ENCODE measurements at regions not wholly inside any gene's neighbourhood (a gene's known extent, or its start where the extent isn't known, plus 50 kb on each side); places are given as distances from the start of the nearest gene placed in this dataset.

DNA sequence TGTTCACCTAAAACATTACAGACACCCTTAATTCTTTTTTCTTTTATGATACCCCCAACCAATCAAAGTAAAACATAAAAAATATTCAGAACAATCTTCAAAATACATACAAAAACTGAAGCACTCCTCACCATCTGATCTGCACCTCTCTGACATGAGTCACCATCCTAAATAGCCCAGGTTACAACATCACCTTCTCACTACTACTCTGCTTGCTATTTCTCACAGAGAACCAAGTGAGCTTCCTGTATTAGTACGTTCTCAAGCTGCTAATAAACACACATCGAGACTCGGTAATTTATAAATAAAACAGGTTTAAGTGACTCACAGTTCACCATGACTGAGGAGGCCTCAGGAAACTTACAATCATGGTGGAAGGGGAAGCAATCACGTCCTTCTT, 183.5 kb downstream of the CBLN2 start (continued):
- TF ChIP-seq, protein P1, sequence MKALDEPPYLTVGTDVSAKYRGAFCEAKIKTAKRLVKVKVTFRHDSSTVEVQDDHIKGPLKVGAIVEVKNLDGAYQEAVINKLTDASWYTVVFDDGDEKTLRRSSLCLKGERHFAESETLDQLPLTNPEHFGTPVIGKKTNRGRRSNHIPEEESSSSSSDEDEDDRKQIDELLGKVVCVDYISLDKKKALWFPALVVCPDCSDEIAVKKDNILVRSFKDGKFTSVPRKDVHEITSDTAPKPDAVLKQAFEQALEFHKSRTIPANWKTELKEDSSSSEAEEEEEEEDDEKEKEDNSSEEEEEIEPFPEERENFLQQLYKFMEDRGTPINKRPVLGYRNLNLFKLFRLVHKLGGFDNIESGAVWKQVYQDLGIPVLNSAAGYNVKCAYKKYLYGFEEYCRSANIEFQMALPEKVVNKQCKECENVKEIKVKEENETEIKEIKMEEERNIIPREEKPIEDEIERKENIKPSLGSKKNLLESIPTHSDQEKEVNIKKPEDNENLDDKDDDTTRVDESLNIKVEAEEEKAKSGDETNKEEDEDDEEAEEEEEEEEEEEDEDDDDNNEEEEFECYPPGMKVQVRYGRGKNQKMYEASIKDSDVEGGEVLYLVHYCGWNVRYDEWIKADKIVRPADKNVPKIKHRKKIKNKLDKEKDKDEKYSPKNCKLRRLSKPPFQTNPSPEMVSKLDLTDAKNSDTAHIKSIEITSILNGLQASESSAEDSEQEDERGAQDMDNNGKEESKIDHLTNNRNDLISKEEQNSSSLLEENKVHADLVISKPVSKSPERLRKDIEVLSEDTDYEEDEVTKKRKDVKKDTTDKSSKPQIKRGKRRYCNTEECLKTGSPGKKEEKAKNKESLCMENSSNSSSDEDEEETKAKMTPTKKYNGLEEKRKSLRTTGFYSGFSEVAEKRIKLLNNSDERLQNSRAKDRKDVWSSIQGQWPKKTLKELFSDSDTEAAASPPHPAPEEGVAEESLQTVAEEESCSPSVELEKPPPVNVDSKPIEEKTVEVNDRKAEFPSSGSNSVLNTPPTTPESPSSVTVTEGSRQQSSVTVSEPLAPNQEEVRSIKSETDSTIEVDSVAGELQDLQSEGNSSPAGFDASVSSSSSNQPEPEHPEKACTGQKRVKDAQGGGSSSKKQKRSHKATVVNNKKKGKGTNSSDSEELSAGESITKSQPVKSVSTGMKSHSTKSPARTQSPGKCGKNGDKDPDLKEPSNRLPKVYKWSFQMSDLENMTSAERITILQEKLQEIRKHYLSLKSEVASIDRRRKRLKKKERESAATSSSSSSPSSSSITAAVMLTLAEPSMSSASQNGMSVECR (CRISPR knock-in tag; IDR thresholded peaks at IDR 0.05; ENCODE audit: borderline replicate concordance) = no peak
- no peak for TF ChIP-seq NR2C2 (CRISPR knock-in tag; IDR thresholded peaks at IDR 0.05)

DNA sequence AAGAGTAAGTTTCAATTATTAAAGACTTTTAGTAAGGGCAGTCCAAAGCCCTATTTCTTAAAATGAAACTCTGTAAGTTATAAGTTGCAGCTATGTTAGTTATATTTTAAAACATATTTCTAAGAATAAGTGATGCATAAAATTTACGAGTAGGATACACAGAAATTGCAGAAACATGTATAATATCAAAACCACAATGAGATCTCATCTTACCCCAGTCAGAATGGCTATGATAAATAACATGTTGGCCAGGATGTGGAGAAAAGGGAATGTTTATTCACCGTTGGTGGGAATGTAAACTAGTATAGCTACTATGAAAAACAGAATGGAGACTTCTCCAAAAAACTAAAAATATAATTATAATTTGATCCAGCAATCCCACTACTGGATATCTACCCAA, 201.2 kb downstream of the CBLN2 start:
- H3K27me3 Mint-ChIP-seq (ENCODE audit: low read depth) = peaks cover 2% of the 10 kb centered on the region; the same call in 1 of the 2 replicates
- no peak overlapping the region for H3K4me3 Mint-ChIP-seq
- H3K4me1 Mint-ChIP-seq = no peaks in the 10 kb centered on the region
- peaks cover 28% of the 10 kb centered on the region for H3K36me3 Mint-ChIP-seq
- ChIA-PET CTCF (no interaction called here), POLR2A (no interaction called here)
- no peak for ATAC-seq
- peaks cover 47% of the 10 kb centered on the region for H3K9me3 Mint-ChIP-seq
- H3K27ac Mint-ChIP-seq = no peak overlapping the region
- TF ChIP-seq SP1 (CRISPR knock-in tag; conservative IDR thresholded peaks at IDR 0.05) (no peak), CREM (CRISPR knock-in tag; IDR thresholded peaks at IDR 0.05) (no peak), ZNF317 (CRISPR knock-in tag; IDR thresholded peaks at IDR 0.05; ENCODE audit: borderline replicate concordance, low read depth) (no peak)
- TF ChIP-seq, protein P2, sequence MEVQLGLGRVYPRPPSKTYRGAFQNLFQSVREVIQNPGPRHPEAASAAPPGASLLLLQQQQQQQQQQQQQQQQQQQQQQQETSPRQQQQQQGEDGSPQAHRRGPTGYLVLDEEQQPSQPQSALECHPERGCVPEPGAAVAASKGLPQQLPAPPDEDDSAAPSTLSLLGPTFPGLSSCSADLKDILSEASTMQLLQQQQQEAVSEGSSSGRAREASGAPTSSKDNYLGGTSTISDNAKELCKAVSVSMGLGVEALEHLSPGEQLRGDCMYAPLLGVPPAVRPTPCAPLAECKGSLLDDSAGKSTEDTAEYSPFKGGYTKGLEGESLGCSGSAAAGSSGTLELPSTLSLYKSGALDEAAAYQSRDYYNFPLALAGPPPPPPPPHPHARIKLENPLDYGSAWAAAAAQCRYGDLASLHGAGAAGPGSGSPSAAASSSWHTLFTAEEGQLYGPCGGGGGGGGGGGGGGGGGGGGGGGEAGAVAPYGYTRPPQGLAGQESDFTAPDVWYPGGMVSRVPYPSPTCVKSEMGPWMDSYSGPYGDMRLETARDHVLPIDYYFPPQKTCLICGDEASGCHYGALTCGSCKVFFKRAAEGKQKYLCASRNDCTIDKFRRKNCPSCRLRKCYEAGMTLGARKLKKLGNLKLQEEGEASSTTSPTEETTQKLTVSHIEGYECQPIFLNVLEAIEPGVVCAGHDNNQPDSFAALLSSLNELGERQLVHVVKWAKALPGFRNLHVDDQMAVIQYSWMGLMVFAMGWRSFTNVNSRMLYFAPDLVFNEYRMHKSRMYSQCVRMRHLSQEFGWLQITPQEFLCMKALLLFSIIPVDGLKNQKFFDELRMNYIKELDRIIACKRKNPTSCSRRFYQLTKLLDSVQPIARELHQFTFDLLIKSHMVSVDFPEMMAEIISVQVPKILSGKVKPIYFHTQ (CRISPR knock-in tag; IDR thresholded peaks at IDR 0.05) = no peak
- DNase-seq (ENCODE audit: low spot score) = no peak

GRCh38 chr18:72339976-72340375, 204.2 kb downstream of the CBLN2 start:
- Mint-ChIP-seq H3K36me3 (peaks cover 29% of the 10 kb centered on the region), H3K4me3 (no peak overlapping the region), H3K27me3 (ENCODE audit: low read depth) (peaks cover 2% of the 10 kb centered on the region; the same call in 1 of the 2 replicates), H3K27ac (no peak overlapping the region), H3K4me1 (peaks cover 6% of the 10 kb centered on the region), H3K9me3 (peaks cover 52% of the 10 kb centered on the region)
- no peak for DNase-seq (ENCODE audit: low spot score)
- POLR2A ChIA-PET = no interaction called here
- ATAC-seq = no peak
- CTCF ChIA-PET = no interaction called here
- no peak for TF ChIP-seq ZNF416 (CRISPR knock-in tag; IDR thresholded peaks at IDR 0.05)
- TF ChIP-seq, protein P3, sequence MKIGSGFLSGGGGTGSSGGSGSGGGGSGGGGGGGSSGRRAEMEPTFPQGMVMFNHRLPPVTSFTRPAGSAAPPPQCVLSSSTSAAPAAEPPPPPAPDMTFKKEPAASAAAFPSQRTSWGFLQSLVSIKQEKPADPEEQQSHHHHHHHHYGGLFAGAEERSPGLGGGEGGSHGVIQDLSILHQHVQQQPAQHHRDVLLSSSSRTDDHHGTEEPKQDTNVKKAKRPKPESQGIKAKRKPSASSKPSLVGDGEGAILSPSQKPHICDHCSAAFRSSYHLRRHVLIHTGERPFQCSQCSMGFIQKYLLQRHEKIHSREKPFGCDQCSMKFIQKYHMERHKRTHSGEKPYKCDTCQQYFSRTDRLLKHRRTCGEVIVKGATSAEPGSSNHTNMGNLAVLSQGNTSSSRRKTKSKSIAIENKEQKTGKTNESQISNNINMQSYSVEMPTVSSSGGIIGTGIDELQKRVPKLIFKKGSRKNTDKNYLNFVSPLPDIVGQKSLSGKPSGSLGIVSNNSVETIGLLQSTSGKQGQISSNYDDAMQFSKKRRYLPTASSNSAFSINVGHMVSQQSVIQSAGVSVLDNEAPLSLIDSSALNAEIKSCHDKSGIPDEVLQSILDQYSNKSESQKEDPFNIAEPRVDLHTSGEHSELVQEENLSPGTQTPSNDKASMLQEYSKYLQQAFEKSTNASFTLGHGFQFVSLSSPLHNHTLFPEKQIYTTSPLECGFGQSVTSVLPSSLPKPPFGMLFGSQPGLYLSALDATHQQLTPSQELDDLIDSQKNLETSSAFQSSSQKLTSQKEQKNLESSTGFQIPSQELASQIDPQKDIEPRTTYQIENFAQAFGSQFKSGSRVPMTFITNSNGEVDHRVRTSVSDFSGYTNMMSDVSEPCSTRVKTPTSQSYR (CRISPR knock-in tag; IDR thresholded peaks at IDR 0.05) = no peak
- no peak for TF ChIP-seq SMAD3 (CRISPR knock-in tag; IDR thresholded peaks at IDR 0.05; ENCODE audit: borderline replicate concordance)
- TF ChIP-seq, protein P4, sequence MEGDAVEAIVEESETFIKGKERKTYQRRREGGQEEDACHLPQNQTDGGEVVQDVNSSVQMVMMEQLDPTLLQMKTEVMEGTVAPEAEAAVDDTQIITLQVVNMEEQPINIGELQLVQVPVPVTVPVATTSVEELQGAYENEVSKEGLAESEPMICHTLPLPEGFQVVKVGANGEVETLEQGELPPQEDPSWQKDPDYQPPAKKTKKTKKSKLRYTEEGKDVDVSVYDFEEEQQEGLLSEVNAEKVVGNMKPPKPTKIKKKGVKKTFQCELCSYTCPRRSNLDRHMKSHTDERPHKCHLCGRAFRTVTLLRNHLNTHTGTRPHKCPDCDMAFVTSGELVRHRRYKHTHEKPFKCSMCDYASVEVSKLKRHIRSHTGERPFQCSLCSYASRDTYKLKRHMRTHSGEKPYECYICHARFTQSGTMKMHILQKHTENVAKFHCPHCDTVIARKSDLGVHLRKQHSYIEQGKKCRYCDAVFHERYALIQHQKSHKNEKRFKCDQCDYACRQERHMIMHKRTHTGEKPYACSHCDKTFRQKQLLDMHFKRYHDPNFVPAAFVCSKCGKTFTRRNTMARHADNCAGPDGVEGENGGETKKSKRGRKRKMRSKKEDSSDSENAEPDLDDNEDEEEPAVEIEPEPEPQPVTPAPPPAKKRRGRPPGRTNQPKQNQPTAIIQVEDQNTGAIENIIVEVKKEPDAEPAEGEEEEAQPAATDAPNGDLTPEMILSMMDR (IDR thresholded peaks at IDR 0.05) = no peak
- no peak for TF ChIP-seq SMAD4 (CRISPR knock-in tag; IDR thresholded peaks at IDR 0.05)
- TF ChIP-seq, protein P1 (CRISPR knock-in tag; IDR thresholded peaks at IDR 0.05; ENCODE audit: borderline replicate concordance) = no peak
- TF ChIP-seq SOX15 (CRISPR knock-in tag; IDR thresholded peaks at IDR 0.05) = no peak
- TF ChIP-seq ZNF121 (CRISPR knock-in tag; IDR thresholded peaks at IDR 0.05) = no peak
- no peak for TF ChIP-seq JAZF1 (CRISPR knock-in tag; IDR thresholded peaks at IDR 0.05)
- TF ChIP-seq TCF7 (CRISPR knock-in tag; IDR thresholded peaks at IDR 0.05; ENCODE audit: low read depth) = no peak
- TF ChIP-seq IRF1 (CRISPR knock-in tag; IDR thresholded peaks at IDR 0.05) = no peak
